ENCODE measurements at regions not wholly inside any gene's neighbourhood (a gene's known extent, or its start where the extent isn't known, plus 50 kb on each side); places are given as distances from the start of the nearest gene placed in this dataset.

- TF ChIP-seq POLR2A (IDR thresholded peaks at IDR 0.05; ENCODE audit: low read length) (no peak), GATA1 (IDR thresholded peaks at IDR 0.05; ENCODE audit: low read depth, low read length) (no peak)
These were observed 434.9 kb upstream of the PABPC4L start for GRCh38 chr4:134636338-134637051.
